HT-29 (cell line): ENCODE measurements at regions not wholly inside any gene's neighbourhood (a gene's known extent, or its start where the extent isn't known, plus 50 kb on each side); places are given as distances from the start of the nearest gene placed in this dataset.
A peak's percentile ranks its signal among the peaks of the same experiment; 100 is the strongest.

Experiments used
- DNase-seq: peaks from one replicate; pipeline ENCODE4 v3.0.0-alpha.2; 2015; ENCODE audit warnings: low spot score

GRCh38 chr10:61148451-61148850 lies 204.5 kb upstream of the RHOBTB1 start:
- no peak for DNase-seq

GRCh38 chr10:61142987-61143386 lies 199.0 kb upstream of the RHOBTB1 start:
- DNase-seq = peak; percentile 10

- peak; percentile 80 for DNase-seq
Measured at GRCh38 chr10:61140765-61141392, 196.9 kb upstream of the RHOBTB1 start.

- no peak for DNase-seq
Measured at GRCh38 chr10:61139592-61139953, 195.6 kb upstream of the RHOBTB1 start.

- DNase-seq = no peak
Measured at GRCh38 chr10:61138708-61139591, 195.0 kb upstream of the RHOBTB1 start.

GRCh38 chr10:61136139-61136538 lies 192.2 kb upstream of the RHOBTB1 start:
- peak; percentile 27 for DNase-seq

- no peak for DNase-seq
Measured at GRCh38 chr10:61135276-61135721, 191.3 kb upstream of the RHOBTB1 start.

GRCh38 chr10:61130366-61130765 lies 186.4 kb upstream of the RHOBTB1 start:
- no peak for DNase-seq

- DNase-seq = no peak
Measured at GRCh38 chr10:61128196-61128595, 184.2 kb upstream of the RHOBTB1 start.

- DNase-seq = no peak
Measured at GRCh38 chr10:61125560-61126170, 181.7 kb upstream of the RHOBTB1 start.

GRCh38 chr10:61124756-61125530 lies 181.0 kb upstream of the RHOBTB1 start:
- no peak for DNase-seq

GRCh38 chr10:61120805-61121204 lies 176.8 kb upstream of the RHOBTB1 start:
- DNase-seq = no peak

- DNase-seq = no peak
Measured at GRCh38 chr10:61119573-61119972, 175.6 kb upstream of the RHOBTB1 start.

- no peak for DNase-seq
Measured at GRCh38 chr10:61115897-61116296, 171.9 kb upstream of the RHOBTB1 start.

GRCh38 chr10:61112771-61113170 lies 168.8 kb upstream of the RHOBTB1 start:
- no peak for DNase-seq

GRCh38 chr10:61110936-61111335 lies 167.0 kb upstream of the RHOBTB1 start:
- DNase-seq = no peak

- no peak for DNase-seq
Measured at GRCh38 chr10:61110188-61110844, 166.3 kb upstream of the RHOBTB1 start.

GRCh38 chr10:61108915-61109314 lies 164.9 kb upstream of the RHOBTB1 start:
- DNase-seq = no peak

- DNase-seq = no peak
Measured at GRCh38 chr10:61100887-61101286, 156.9 kb upstream of the RHOBTB1 start.

GRCh38 chr10:61099756-61100155 lies 155.8 kb upstream of the RHOBTB1 start:
- DNase-seq = no peak

- no peak for DNase-seq
Measured at GRCh38 chr10:61098966-61099365, 155.0 kb upstream of the RHOBTB1 start.
